ENCODE measurements at regions not wholly inside any gene's neighbourhood (a gene's known extent, or its start where the extent isn't known, plus 50 kb on each side); places are given as distances from the start of the nearest gene placed in this dataset.

DNA sequence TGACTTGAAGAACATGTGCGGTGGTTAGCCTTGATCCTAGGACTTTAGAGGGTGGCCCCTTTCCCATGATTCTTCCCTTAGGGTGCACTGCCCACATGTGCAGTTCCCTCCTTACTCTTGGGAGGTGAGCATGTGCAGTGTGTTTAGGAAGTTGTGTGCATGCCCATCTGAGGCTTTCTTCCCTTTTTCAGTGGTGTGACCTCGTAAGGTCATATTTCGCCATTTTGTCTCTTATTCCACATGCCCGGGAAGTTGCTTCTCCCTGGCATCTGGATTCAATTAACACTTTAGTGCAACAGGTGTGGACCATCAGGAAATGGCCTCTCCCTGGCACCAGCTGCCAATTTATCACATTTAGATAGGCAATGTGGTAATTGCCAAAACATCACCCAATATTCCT lies 380.6 kb upstream of the VSTM2A start:
- no peak for TF ChIP-seq POLR2A (IDR thresholded peaks at IDR 0.05; ENCODE audit: low read length)
- TF ChIP-seq GATA1 (IDR thresholded peaks at IDR 0.05; ENCODE audit: low read depth, low read length), result no peak
